ENCODE measurements at regions not wholly inside any gene's neighbourhood (a gene's known extent, or its start where the extent isn't known, plus 50 kb on each side); places are given as distances from the start of the nearest gene placed in this dataset.

- Histone ChIP-seq H3K4me3 (no peak overlapping the region), H3K36me3 (ENCODE audit: insufficient read depth in 1 of 2, low read depth in 1 of 2) (no peaks in the 10 kb centered on the region), H3K27me3 (ENCODE audit: insufficient read depth in 3 of 3, low read length in 2 of 3) (peaks cover 0 to 14% (median 4%) of the 10 kb centered on the region in 3 donors), H3K9me3 (no peaks in the 10 kb centered on the region), H3K27ac (no peak overlapping the region), H3K4me1 (no peaks in the 10 kb centered on the region)
- intact Hi-C loops (cut with DNase I): no loop called here
- ATAC-seq (no peak), DNase-seq (no peak)
- no peak for TF ChIP-seq CTCF (IDR thresholded peaks at IDR 0.05)
- WGBS, 3 donors: 8 to 19% (median 14%) methylated on average over 1 of the region's 1 CpG
Measured at GRCh38 chr1:36608272-36608671, 125.6 kb upstream of the CSF3R start.

- intact Hi-C loops (cut with DNase I): no loop called here
- Histone ChIP-seq H3K36me3 (ENCODE audit: insufficient read depth in 1 of 2, low read depth in 1 of 2) (no peaks in the 10 kb centered on the region), H3K4me1 (no peaks in the 10 kb centered on the region), H3K4me3 (no peak overlapping the region), H3K9me3 (no peaks in the 10 kb centered on the region), H3K27ac (no peak overlapping the region), H3K27me3 (ENCODE audit: insufficient read depth in 3 of 3, low read length in 2 of 3) (peaks cover 0 to 12% (median 5%) of the 10 kb centered on the region in 3 donors)
- no peak for ATAC-seq
- TF ChIP-seq CTCF (IDR thresholded peaks at IDR 0.05): no peak
- DNase-seq: no peak
Measured at GRCh38 chr1:36607263-36607651, 124.5 kb upstream of the CSF3R start.

GRCh38 chr1:36606641-36607262, 124.0 kb upstream of the CSF3R start:
- no peak for TF ChIP-seq CTCF (IDR thresholded peaks at IDR 0.05)
- H3K27ac ChIP-seq: no peak overlapping the region

GRCh38 chr1:36605942-36606640, 123.4 kb upstream of the CSF3R start:
- Histone ChIP-seq H3K9me3 (no peaks in the 10 kb centered on the region), H3K27ac (no peak overlapping the region), H3K4me1 (no peaks in the 10 kb centered on the region), H3K27me3 (ENCODE audit: insufficient read depth in 3 of 3, low read length in 2 of 3) (peaks cover 0 to 12% (median 8%) of the 10 kb centered on the region in 3 donors), H3K36me3 (ENCODE audit: insufficient read depth in 1 of 2, low read depth in 1 of 2) (no peaks in the 10 kb centered on the region), H3K4me3 (no peak overlapping the region)
- DNase-seq (no peak), ATAC-seq (no peak)
- TF ChIP-seq CTCF (IDR thresholded peaks at IDR 0.05): no peak
- intact Hi-C loops (cut with DNase I): no loop called here
- WGBS, 3 donors: 56 to 68% (median 65%) methylated on average over 7 of the region's 7 CpGs

More at GRCh38 chr1:36606641-36607262, 124.0 kb upstream of the CSF3R start:
- H3K27me3 ChIP-seq (ENCODE audit: insufficient read depth in 3 of 3, low read length in 2 of 3): peaks cover 0 to 12% (median 7%) of the 10 kb centered on the region in 3 donors
- intact Hi-C loops (cut with DNase I): no loop called here
- no peaks in the 10 kb centered on the region for H3K4me1 ChIP-seq
- ATAC-seq: no peak
- DNase-seq: no peak
- WGBS, 3 donors: 49 to 53% (median 51%) methylated on average over 12 of the region's 12 CpGs
- no peak overlapping the region for H3K4me3 ChIP-seq
- no peaks in the 10 kb centered on the region for H3K36me3 ChIP-seq (ENCODE audit: insufficient read depth in 1 of 2, low read depth in 1 of 2)
- no peaks in the 10 kb centered on the region for H3K9me3 ChIP-seq
